ENCODE measurements at regions not wholly inside any gene's neighbourhood (a gene's known extent, or its start where the extent isn't known, plus 50 kb on each side); places are given as distances from the start of the nearest gene placed in this dataset.

DNA sequence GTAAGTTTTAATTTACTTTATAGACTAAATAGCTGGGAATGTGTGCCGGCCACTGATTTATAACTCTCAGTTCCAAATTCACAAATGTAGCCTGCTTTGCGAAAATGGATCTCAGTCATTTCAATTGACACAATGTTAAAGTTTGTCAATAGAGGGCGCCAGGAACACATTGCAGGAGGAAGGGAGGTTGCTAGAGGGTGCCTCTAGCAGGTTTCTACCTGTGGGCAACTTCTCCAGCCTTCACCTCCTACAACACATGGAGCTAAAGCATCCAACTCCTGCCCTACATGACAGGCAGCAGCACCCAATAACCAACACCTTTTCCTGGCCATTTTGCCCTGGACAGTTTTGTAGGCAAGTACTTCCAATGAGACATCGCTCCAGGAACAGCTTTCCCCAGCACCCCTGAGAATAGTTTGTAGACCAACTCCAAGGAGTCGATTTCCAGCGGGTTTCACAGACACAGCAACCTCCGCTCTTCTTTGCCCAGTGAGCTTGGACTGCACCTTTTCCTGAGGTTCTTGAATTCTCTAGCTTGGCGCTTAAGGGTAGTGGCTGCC is 784.8 kb upstream of the CDH2 start:
- Histone ChIP-seq H3K4me1 (no peaks in the 10 kb centered on the region), H3K4me3 (no peak overlapping the region), H3K4me2 (no peak overlapping the region), H3K36me3 (no peaks in the 10 kb centered on the region), H3F3A (ENCODE audit: low read depth) (no peaks in the 10 kb centered on the region), H3K9ac (no peak overlapping the region), H3K27ac (no peak overlapping the region), H3K27me3 (no peaks in the 10 kb centered on the region), H2AFZ (replicated peaks) (no peak overlapping the region), H3K79me2 (ENCODE audit: low read depth) (no peaks in the 10 kb centered on the region), H4K20me1 (ENCODE audit: low read depth) (no peaks in the 10 kb centered on the region), H3K9me3 (ENCODE audit: low read depth) (no peaks in the 10 kb centered on the region)
- Mint-ChIP-seq H3K27me3 (ENCODE audit: insufficient read depth, low read depth) (no peaks in the 10 kb centered on the region), H3K4me3 (no peak overlapping the region), H3K9me3 (no peaks in the 10 kb centered on the region), H3K4me1 (no peaks in the 10 kb centered on the region), H3K36me3 (no peaks in the 10 kb centered on the region), H3K27ac (no peak overlapping the region)
- no peak for TF ChIP-seq EZH2phosphoT487 (IDR thresholded peaks at IDR 0.05)
- TF ChIP-seq, protein P1, sequence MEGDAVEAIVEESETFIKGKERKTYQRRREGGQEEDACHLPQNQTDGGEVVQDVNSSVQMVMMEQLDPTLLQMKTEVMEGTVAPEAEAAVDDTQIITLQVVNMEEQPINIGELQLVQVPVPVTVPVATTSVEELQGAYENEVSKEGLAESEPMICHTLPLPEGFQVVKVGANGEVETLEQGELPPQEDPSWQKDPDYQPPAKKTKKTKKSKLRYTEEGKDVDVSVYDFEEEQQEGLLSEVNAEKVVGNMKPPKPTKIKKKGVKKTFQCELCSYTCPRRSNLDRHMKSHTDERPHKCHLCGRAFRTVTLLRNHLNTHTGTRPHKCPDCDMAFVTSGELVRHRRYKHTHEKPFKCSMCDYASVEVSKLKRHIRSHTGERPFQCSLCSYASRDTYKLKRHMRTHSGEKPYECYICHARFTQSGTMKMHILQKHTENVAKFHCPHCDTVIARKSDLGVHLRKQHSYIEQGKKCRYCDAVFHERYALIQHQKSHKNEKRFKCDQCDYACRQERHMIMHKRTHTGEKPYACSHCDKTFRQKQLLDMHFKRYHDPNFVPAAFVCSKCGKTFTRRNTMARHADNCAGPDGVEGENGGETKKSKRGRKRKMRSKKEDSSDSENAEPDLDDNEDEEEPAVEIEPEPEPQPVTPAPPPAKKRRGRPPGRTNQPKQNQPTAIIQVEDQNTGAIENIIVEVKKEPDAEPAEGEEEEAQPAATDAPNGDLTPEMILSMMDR (IDR thresholded peaks at IDR 0.05), result peak; percentile 83
- DNase-seq (ENCODE audit: low spot score), result peak; percentile 73

DNA sequence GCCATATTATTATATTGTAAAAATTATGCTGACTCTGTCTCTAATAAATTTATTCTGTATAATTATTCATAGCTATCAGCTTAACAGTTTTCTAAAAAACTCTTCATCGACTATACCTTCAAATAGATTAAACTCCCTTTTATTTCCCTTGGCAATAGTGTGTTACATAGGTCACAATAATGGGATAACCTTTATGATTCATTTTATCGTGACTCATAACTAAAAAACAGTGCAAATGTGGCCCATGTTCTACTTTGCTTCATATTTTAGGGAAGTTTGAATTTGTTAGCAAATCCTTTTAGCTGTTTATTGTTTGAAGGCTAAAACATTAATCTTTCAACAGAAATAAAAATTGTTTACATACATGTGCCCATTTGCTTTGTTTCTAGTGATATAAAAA is 783.2 kb upstream of the CDH2 start:
- H2AFZ ChIP-seq (replicated peaks), result no peak overlapping the region
- no peaks in the 10 kb centered on the region for H3K27me3 Mint-ChIP-seq (ENCODE audit: insufficient read depth, low read depth)
- no peaks in the 10 kb centered on the region for H3K9me3 Mint-ChIP-seq
- no peaks in the 10 kb centered on the region for H3K4me1 ChIP-seq
- no peaks in the 10 kb centered on the region for H3K27me3 ChIP-seq
- no peaks in the 10 kb centered on the region for H3K4me1 Mint-ChIP-seq
- H3K36me3 Mint-ChIP-seq, result no peaks in the 10 kb centered on the region
- no peak overlapping the region for H3K27ac ChIP-seq
- H4K20me1 ChIP-seq (ENCODE audit: low read depth), result no peaks in the 10 kb centered on the region
- TF ChIP-seq, protein P1 (IDR thresholded peaks at IDR 0.05), result no peak
- TF ChIP-seq EZH2 (IDR thresholded peaks at IDR 0.05) (no peak), EZH2phosphoT487 (IDR thresholded peaks at IDR 0.05) (no peak)
- DNase-seq (ENCODE audit: low spot score), result no peak
- H3K4me3 ChIP-seq, result no peak overlapping the region
- no peak overlapping the region for H3K4me2 ChIP-seq
- H3K9ac ChIP-seq, result no peak overlapping the region
- no peaks in the 10 kb centered on the region for H3K79me2 ChIP-seq (ENCODE audit: low read depth)
- H3K36me3 ChIP-seq, result no peaks in the 10 kb centered on the region
- no peak overlapping the region for H3K27ac Mint-ChIP-seq
- no peak overlapping the region for H3K4me3 Mint-ChIP-seq
- H3F3A ChIP-seq (ENCODE audit: low read depth), result no peaks in the 10 kb centered on the region
- H3K9me3 ChIP-seq (ENCODE audit: low read depth), result no peaks in the 10 kb centered on the region

DNA sequence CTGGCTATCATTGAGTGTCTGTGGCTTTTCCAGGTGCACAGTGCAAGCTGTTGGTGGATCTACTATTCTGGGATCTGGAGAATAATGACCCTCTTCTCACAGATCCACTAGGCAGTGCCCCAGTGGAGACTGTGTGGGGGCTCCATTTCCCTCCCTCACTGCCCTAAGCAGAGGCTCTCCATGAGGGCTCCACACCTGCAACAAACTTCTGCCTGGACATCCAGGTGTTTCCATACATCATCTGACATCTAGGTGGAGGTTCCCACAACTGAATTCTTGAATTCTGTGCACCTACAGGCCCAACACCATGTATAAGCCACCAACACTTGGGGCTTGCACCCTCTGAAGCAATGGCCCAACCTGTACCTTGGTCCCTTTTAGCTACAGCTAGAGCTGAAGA is 775.4 kb upstream of the CDH2 start:
- Mint-ChIP-seq H3K9me3 (peaks cover 21% of the 10 kb centered on the region), H3K4me1 (no peaks in the 10 kb centered on the region), H3K27me3 (ENCODE audit: insufficient read depth, low read depth) (no peaks in the 10 kb centered on the region), H3K36me3 (no peaks in the 10 kb centered on the region), H3K27ac (no peak overlapping the region), H3K4me3 (no peak overlapping the region)
- Histone ChIP-seq H3K4me3 (no peak overlapping the region), H3K27me3 (no peaks in the 10 kb centered on the region), H3K27ac (no peak overlapping the region), H3K9me3 (ENCODE audit: low read depth) (no peaks in the 10 kb centered on the region), H2AFZ (replicated peaks) (no peak overlapping the region), H3K4me2 (no peak overlapping the region), H3F3A (ENCODE audit: low read depth) (no peaks in the 10 kb centered on the region), H3K9ac (no peak overlapping the region), H3K36me3 (no peaks in the 10 kb centered on the region), H4K20me1 (ENCODE audit: low read depth) (no peaks in the 10 kb centered on the region), H3K4me1 (no peaks in the 10 kb centered on the region), H3K79me2 (ENCODE audit: low read depth) (no peaks in the 10 kb centered on the region)
- no peak for TF ChIP-seq EZH2phosphoT487 (IDR thresholded peaks at IDR 0.05)
- TF ChIP-seq, protein P1 (IDR thresholded peaks at IDR 0.05), result no peak
- TF ChIP-seq EZH2 (IDR thresholded peaks at IDR 0.05), result no peak
- no peak for DNase-seq (ENCODE audit: low spot score)
